H9 (cell line): ENCODE measurements at regions not wholly inside any gene's neighbourhood (a gene's known extent, or its start where the extent isn't known, plus 50 kb on each side); places are given as distances from the start of the nearest gene placed in this dataset.
"Not testable (repeated sequence)": the region's sequence is repeated elsewhere in the genome, so short reads cannot be mapped to it uniquely, and the experiment has no call there.

ENCODE experiments used
- DNase-seq: peaks from one replicate; pipeline ENCODE4 v3.0.0-alpha.2; 2017
- H2AFZ ChIP-seq: one replicate; pipeline ENCODE4 v1.6.1; 2013; ENCODE audit warnings: mild to moderate bottlenecking, low read length, control low read depth, moderate library complexity
- H2AK5ac ChIP-seq: 2 replicates; pipeline ENCODE4 v1.6.1; 2013; ENCODE audit warnings: low read length, control low read depth, mixed read lengths; ENCODE audit not compliant: insufficient read length
- H2BK120ac ChIP-seq: one replicate; pipeline ENCODE4 v1.6.1; 2013; ENCODE audit warnings: low read depth, mild to moderate bottlenecking, low read length, control low read depth, inconsistent platforms; ENCODE audit not compliant: poor library complexity, severe bottlenecking
- H2BK12ac ChIP-seq: 2 replicates; pipeline ENCODE4 v1.6.1; 2013; ENCODE audit warnings: low read length, control low read depth, mixed read lengths, low read depth; ENCODE audit not compliant: insufficient read length
- H2BK15ac ChIP-seq: 2 replicates; pipeline ENCODE4 v1.6.1; 2013; ENCODE audit warnings: low read depth, low read length, control low read depth
- H2BK20ac ChIP-seq: one replicate; pipeline ENCODE4 v1.6.1; 2013; ENCODE audit warnings: low read depth, mild to moderate bottlenecking, low read length, control low read depth, inconsistent platforms; ENCODE audit not compliant: poor library complexity, severe bottlenecking
- H2BK5ac ChIP-seq: 2 replicates; pipeline ENCODE4 v1.6.1; 2013; ENCODE audit warnings: low read length, control low read depth, mixed read lengths; ENCODE audit not compliant: insufficient read length
- H3K14ac ChIP-seq: 2 replicates; pipeline ENCODE4 v1.6.1; 2013; ENCODE audit warnings: low read length, control low read depth; ENCODE audit not compliant: insufficient read depth
- H3K18ac ChIP-seq: 2 replicates; pipeline ENCODE4 v1.6.1; 2013; ENCODE audit warnings: low read depth, mild to moderate bottlenecking, mixed read lengths, low read length, control low read depth; ENCODE audit not compliant: insufficient read length
- H3K23ac ChIP-seq: 2 replicates; pipeline ENCODE4 v1.6.1; 2013; ENCODE audit warnings: low read length, control low read depth, mixed read lengths, low read depth; ENCODE audit not compliant: insufficient read length
- H3K23me2 ChIP-seq: 2 replicates; pipeline ENCODE4 v1.6.1; 2013; ENCODE audit warnings: low read depth, mild to moderate bottlenecking, mixed read lengths, low read length, control low read depth; ENCODE audit not compliant: insufficient read length, poor library complexity, severe bottlenecking
- H3K27ac ChIP-seq: 2 replicates; pipeline ENCODE4 v1.5.1; 2013; ENCODE audit warnings: low read length, control low read depth, mixed read lengths, low read depth; ENCODE audit not compliant: insufficient read length
- H3K27me3 ChIP-seq: 2 replicates; pipeline ENCODE4 v1.6.1; 2013; ENCODE audit warnings: low read length, control low read depth, inconsistent platforms; ENCODE audit not compliant: insufficient read depth
- H3K4ac ChIP-seq: 2 replicates; pipeline ENCODE4 v1.6.1; 2013; ENCODE audit warnings: low read depth, mild to moderate bottlenecking, control low read depth, inconsistent platforms, low read length, moderate library complexity
- H3K4me1 ChIP-seq: 2 replicates; pipeline ENCODE4 v1.6.1; 2013; ENCODE audit warnings: low read length, control low read depth, inconsistent platforms; ENCODE audit not compliant: insufficient read depth
- H3K4me2 ChIP-seq: 2 replicates; pipeline ENCODE4 v1.6.1; 2013; ENCODE audit warnings: low read length, control low read depth, mixed read lengths; ENCODE audit not compliant: insufficient read length, insufficient read depth
- H3K56ac ChIP-seq: 2 replicates; pipeline ENCODE4 v1.6.1; 2013; ENCODE audit warnings: low read depth, mild to moderate bottlenecking, mixed read lengths, low read length, control low read depth; ENCODE audit not compliant: insufficient read length
- H3K79me1 ChIP-seq: 2 replicates; pipeline ENCODE4 v1.6.1; 2013; ENCODE audit warnings: low read depth, mild to moderate bottlenecking, moderate library complexity, low read length, control low read depth, inconsistent platforms; ENCODE audit not compliant: insufficient read depth, poor library complexity, severe bottlenecking
- H3K79me2 ChIP-seq: 2 replicates; pipeline ENCODE4 v1.6.1; 2013; ENCODE audit warnings: low read length, control low read depth, inconsistent platforms; ENCODE audit not compliant: insufficient read depth
- H3K9ac ChIP-seq: 2 replicates; pipeline ENCODE4 v1.6.1; 2013; ENCODE audit warnings: low read length, control low read depth, mixed read lengths; ENCODE audit not compliant: insufficient read length; ENCODE audit errors: extremely low read depth
- H3K9me3 ChIP-seq: one replicate; pipeline ENCODE4 v1.6.1; 2013; ENCODE audit warnings: low read depth, low read length, inconsistent platforms; ENCODE audit not compliant: control insufficient read depth
- H3T11ph ChIP-seq: one replicate; pipeline ENCODE4 v1.6.1; 2013; ENCODE audit warnings: mild to moderate bottlenecking, low read length, control low read depth, inconsistent platforms
- H4K20me1 ChIP-seq: one replicate; pipeline ENCODE4 v1.6.1; 2013; ENCODE audit not compliant: control insufficient read depth, insufficient read length, insufficient read depth
- H4K5ac ChIP-seq: 2 replicates; pipeline ENCODE4 v1.6.1; 2013; ENCODE audit warnings: low read depth, mild to moderate bottlenecking, mixed read lengths, low read length, control low read depth; ENCODE audit not compliant: insufficient read length
- H4K8ac ChIP-seq: replicated peaks from 2 replicates; pipeline ENCODE4 v1.6.1; 2013; ENCODE audit warnings: low read length, control low read depth, mixed read lengths, low read depth; ENCODE audit not compliant: insufficient read length
- H4K91ac ChIP-seq: 2 replicates; pipeline ENCODE4 v1.6.1; 2013; ENCODE audit warnings: low read depth, mild to moderate bottlenecking, moderate library complexity, mixed read lengths, low read length, control low read depth; ENCODE audit not compliant: insufficient read length
- H3K27ac Mint-ChIP-seq, 3 experiments: 2 replicates in 2 of 3; 3 replicates in 1 of 3; pipeline ENCODE4 v1.8.0; 2020 to 2021; ENCODE audit warnings: mixed read lengths in 3 of 3, mild to moderate bottlenecking in 1 of 3, moderate library complexity in 1 of 3
- H3K27me3 Mint-ChIP-seq: 2 replicates; pipeline ENCODE4 v1.8.0; 2021; ENCODE audit warnings: low read depth, mild to moderate bottlenecking, moderate library complexity, mixed read lengths
- H3K36me3 Mint-ChIP-seq, 3 experiments: 2 replicates in 2 of 3; 3 replicates in 1 of 3; pipeline ENCODE4 v1.8.0; 2020 to 2021; ENCODE audit warnings: low read depth in 3 of 3, mixed read lengths in 3 of 3; ENCODE audit not compliant: insufficient read depth in 1 of 3
- H3K4me1 Mint-ChIP-seq, 2 experiments: 2 replicates each; pipeline ENCODE4 v1.8.0; 2020; ENCODE audit warnings: mixed read lengths in 2 of 2
- H3K4me3 Mint-ChIP-seq, 2 experiments: 2 replicates in 1 of 2; 3 replicates in 1 of 2; pipeline ENCODE4 v1.8.0; 2020 to 2021; ENCODE audit warnings: mild to moderate bottlenecking in 2 of 2, mixed read lengths in 2 of 2, moderate library complexity in 1 of 2
- H3K9me3 Mint-ChIP-seq, 2 experiments: 2 replicates in 1 of 2; 3 replicates in 1 of 2; pipeline ENCODE4 v1.8.0; 2020; ENCODE audit warnings: mild to moderate bottlenecking in 2 of 2, mixed read lengths in 2 of 2, moderate library complexity in 1 of 2
- WGBS: extraction: QIAGEN DNeasy Blood & Tissue Kit; methylation state at CpG from one replicate; pipeline ENCODE4 v1.1.7; 2013; ENCODE audit warnings: missing lambda C conversion rate, low lambda C conversion rate, mixed read lengths; ENCODE audit not compliant: insufficient read length; ENCODE audit errors: extremely low coverage; 5-methylcytosine and 5-hydroxymethylcytosine counted together

- H2AFZ ChIP-seq, H3K4me3 Mint-ChIP-seq, H2AK5ac ChIP-seq, H3K27me3 Mint-ChIP-seq, H4K20me1 ChIP-seq, H3K27me3 ChIP-seq, H3K56ac ChIP-seq, H3K27ac ChIP-seq, H3K4me1 Mint-ChIP-seq, H3K23ac ChIP-seq, H3K36me3 Mint-ChIP-seq, H3K18ac ChIP-seq, H3K9me3 ChIP-seq, H2BK15ac ChIP-seq, H2BK120ac ChIP-seq, H4K5ac ChIP-seq, H4K91ac ChIP-seq, H3K9ac ChIP-seq, DNase-seq, H3K79me2 ChIP-seq, H3K14ac ChIP-seq, H3K4me1 ChIP-seq, H4K8ac ChIP-seq, H3K27ac Mint-ChIP-seq, H3K23me2 ChIP-seq, H2BK12ac ChIP-seq, H2BK20ac ChIP-seq, H3K4me2 ChIP-seq, H3K79me1 ChIP-seq, H2BK5ac ChIP-seq, H3T11ph ChIP-seq, H3K9me3 Mint-ChIP-seq, H3K4ac ChIP-seq: not testable (repeated sequence)
- no CpG with 5 or more reads among the region's 10 CpGs for WGBS
Observed at GRCh38 chr9:90174346-90174745, 468.3 kb downstream of the DIRAS2 start.
